A549 (cell line): ENCODE measurements at regions not wholly inside any gene's neighbourhood (a gene's known extent, or its start where the extent isn't known, plus 50 kb on each side); places are given as distances from the start of the nearest gene placed in this dataset.

Source experiments
- ATAC-seq, 2 experiments: fragments of 200-7000 bp in 1 of 2; fragments of >200 bp in 1 of 2; cut with Nextera tagmentation in 1 of 2; cut with Tn5 transposase in 1 of 2; 3 replicates each; pipeline versions ENCODE4 v1.8.0 to v1.9.1; 2018 to 2020; ENCODE audit warnings: mild to moderate bottlenecking in 1 of 2, moderate library complexity in 1 of 2
- CTCF ChIA-PET: fragments of 300-600 bp; sonication (Branson Sonifier 250); formaldehyde crosslinking; extraction: SDS; loops from one replicate; lab custom pipeline; 2021; ENCODE audit warnings: antibody characterized with exemption, inconsistent platforms; lab: Yijun Ruan, JAX
- POLR2A ChIA-PET: fragments of 350-600 bp; formaldehyde crosslinking; extraction: SDS; loops from one replicate; lab custom pipeline; 2021; ENCODE audit warnings: antibody characterized with exemption, inconsistent platforms; lab: Yijun Ruan, JAX
- DNase-seq, 2 experiments: peaks; one replicate each; pipeline versions ENCODE4 v3.0.0 to v3.0.0-alpha.2; 2011 to 2016; ENCODE audit warnings: low read depth in 1 of 2, low spot score in 1 of 2
- FAIRE-seq: peaks from 2 replicates; lab custom pipeline; 2011; peaks lifted over from hg19 to GRCh38; lab: Jason Lieb, UNC
- H3K27ac ChIP-seq, 2 experiments: fragments of >200 bp; sonication (Bioruptor Twin); formaldehyde crosslinking; 3 replicates each; pipeline ENCODE4 v1.5.1; 2016 to 2017
- H3K4me1 ChIP-seq: fragments of >200 bp; sonication (Bioruptor Twin); formaldehyde crosslinking; 3 replicates; pipeline ENCODE4 v1.6.1; 2016
- H3K4me2 ChIP-seq: fragments of >200 bp; sonication (Bioruptor Twin); formaldehyde crosslinking; 3 replicates; pipeline ENCODE4 v1.6.1; 2016
- H3K4me3 ChIP-seq: fragments of >200 bp; sonication (Bioruptor Twin); formaldehyde crosslinking; 3 replicates; pipeline ENCODE4 v1.5.1; 2016
- H3K9me3 ChIP-seq: fragments of >200 bp; sonication (Bioruptor Twin); formaldehyde crosslinking; 3 replicates; pipeline ENCODE4 v1.6.1; 2016
- CBX2 ChIP-seq: fragments of 200-600 bp; sonication (generic); IDR thresholded peaks from 2 replicates; pipeline ENCODE4 v1.6.1; 2016; ENCODE audit warnings: low read depth, mild to moderate bottlenecking, borderline replicate concordance
- CEBPB ChIP-seq, 2 experiments: fragments of >200 bp in 1 of 2; sonication (Bioruptor Twin) in 1 of 2; formaldehyde crosslinking in 1 of 2; IDR thresholded peaks; 2 replicates each; pipeline ENCODE4 v1.6.1; 2012 to 2016
- EHF ChIP-seq: fragments of 250-450 bp; sonication (Bioruptor Pico); IDR thresholded peaks from 2 replicates; pipeline ENCODE4 v1.5.0; 2020; ENCODE audit warnings: mild to moderate bottlenecking
- EHMT2 ChIP-seq: fragments of 200-600 bp; sonication (generic); IDR thresholded peaks from 2 replicates; pipeline ENCODE4 v1.6.1; 2016; ENCODE audit warnings: antibody characterized with exemption, low read depth, mild to moderate bottlenecking, moderate library complexity
- FOSB ChIP-seq: fragments of 250-450 bp; sonication (Bioruptor Pico); IDR thresholded peaks from 2 replicates; pipeline ENCODE4 v1.5.0; 2020; ENCODE audit warnings: mild to moderate bottlenecking, moderate library complexity
- GATA3 ChIP-seq: IDR thresholded peaks from 2 replicates; pipeline ENCODE4 v1.6.1; 2012; ENCODE audit warnings: borderline replicate concordance
- HEYL ChIP-seq: fragments of 250-450 bp; sonication (Bioruptor Pico); IDR thresholded peaks from 2 replicates; pipeline ENCODE4 v1.8.0; 2021; ENCODE audit warnings: mild to moderate bottlenecking, moderate library complexity
- HOXA7 ChIP-seq: fragments of 250-450 bp; sonication (Bioruptor Pico); IDR thresholded peaks from 2 replicates; pipeline ENCODE4 v1.5.0; 2020; ENCODE audit warnings: mild to moderate bottlenecking, moderate library complexity
- JUNB ChIP-seq: fragments of >200 bp; sonication (Bioruptor Twin); formaldehyde crosslinking; IDR thresholded peaks from 2 replicates; pipeline ENCODE4 v1.6.1; 2016
- KDM1A ChIP-seq: fragments of 200-600 bp; sonication (generic); IDR thresholded peaks from 2 replicates; pipeline ENCODE4 v1.6.1; 2016; ENCODE audit warnings: low read depth, mild to moderate bottlenecking
- KDM5A ChIP-seq: fragments of 200-600 bp; sonication (generic); IDR thresholded peaks from 2 replicates; pipeline ENCODE4 v1.6.1; 2016; ENCODE audit warnings: antibody characterized with exemption, mild to moderate bottlenecking
- MAZ ChIP-seq: fragments of 150-350 bp; IDR thresholded peaks from 2 replicates; pipeline ENCODE4 v1.6.1; 2014; ENCODE audit warnings: antibody characterized with exemption, low read depth, low read length, borderline replicate concordance
- MYC ChIP-seq: IDR thresholded peaks from 2 replicates; pipeline ENCODE4 v1.6.1; 2012; ENCODE audit warnings: mild to moderate bottlenecking, inconsistent platforms, low read length, improper control_type of control experiment, borderline replicate concordance
- NFE2L2 ChIP-seq: fragments of 150-350 bp; conservative IDR thresholded peaks from 2 replicates; pipeline ENCODE4 v1.6.1; 2014; ENCODE audit warnings: low read length
- NPAS2 ChIP-seq: fragments of 250-450 bp; sonication (Bioruptor Pico); IDR thresholded peaks from 2 replicates; pipeline ENCODE4 v1.8.0; 2022; ENCODE audit warnings: mild to moderate bottlenecking, moderate library complexity, borderline replicate concordance
- NR3C1 ChIP-seq: fragments of >200 bp; sonication (Bioruptor Twin); formaldehyde crosslinking; IDR thresholded peaks from 3 replicates; pipeline ENCODE4 v1.6.1; 2017
- RARB ChIP-seq: fragments of 250-450 bp; sonication (Bioruptor Pico); IDR thresholded peaks from 2 replicates; pipeline ENCODE4 v1.8.0; 2021; ENCODE audit warnings: mild to moderate bottlenecking, moderate library complexity
- RCOR1 ChIP-seq: fragments of 150-350 bp; IDR thresholded peaks from 2 replicates; pipeline ENCODE4 v1.6.1; 2014; ENCODE audit warnings: antibody characterized with exemption, low read length, low read depth
- SMC3 ChIP-seq: fragments of >200 bp; sonication (Bioruptor Twin); formaldehyde crosslinking; IDR thresholded peaks from 3 replicates; pipeline ENCODE4 v1.6.1; 2018; ENCODE audit warnings: inconsistent platforms
- SREBF2 ChIP-seq: fragments of 450-650 bp; IDR thresholded peaks from 2 replicates; pipeline ENCODE4 v1.6.1; 2014; ENCODE audit warnings: mild to moderate bottlenecking, moderate library complexity
- TFCP2L1 ChIP-seq: fragments of 250-450 bp; sonication (Bioruptor Pico); IDR thresholded peaks from 2 replicates; pipeline ENCODE4 v1.5.0; 2021; ENCODE audit warnings: mild to moderate bottlenecking
- TP53 ChIP-seq: fragments of 250-450 bp; sonication (Bioruptor Pico); IDR thresholded peaks from 2 replicates; pipeline ENCODE4 v1.5.0; 2021; ENCODE audit warnings: mild to moderate bottlenecking, moderate library complexity
- ZFP36 ChIP-seq: fragments of 450-650 bp; IDR thresholded peaks from 2 replicates; pipeline ENCODE4 v1.6.1; 2014; ENCODE audit warnings: borderline replicate concordance; ENCODE audit not compliant: partially characterized antibody
- WGBS: methylation state at CpG from one replicate; pipeline ENCODE4 v1.1.6; 2017; ENCODE audit errors: missing lambda C conversion rate; 5-methylcytosine and 5-hydroxymethylcytosine counted together
- TF ChIP-seq, protein P1 (sequence below): IDR thresholded peaks from 2 replicates; pipeline ENCODE4 v1.6.1; 2012
- TF ChIP-seq, protein P2 (sequence below): fragments of >200 bp; sonication (Bioruptor Twin); formaldehyde crosslinking; IDR thresholded peaks from 2 replicates; pipeline ENCODE4 v1.6.1; 2016
- TF ChIP-seq, protein P3 (sequence below): fragments of >200 bp; sonication (Bioruptor Twin); formaldehyde crosslinking; IDR thresholded peaks from 3 replicates; pipeline ENCODE4 v1.5.1; 2016
- TF ChIP-seq, protein P4 (sequence below): fragments of 250-450 bp; sonication (Bioruptor Pico); IDR thresholded peaks from 2 replicates; pipeline ENCODE4 v1.5.0; 2021; ENCODE audit warnings: mild to moderate bottlenecking, moderate library complexity, borderline replicate concordance

DNA sequence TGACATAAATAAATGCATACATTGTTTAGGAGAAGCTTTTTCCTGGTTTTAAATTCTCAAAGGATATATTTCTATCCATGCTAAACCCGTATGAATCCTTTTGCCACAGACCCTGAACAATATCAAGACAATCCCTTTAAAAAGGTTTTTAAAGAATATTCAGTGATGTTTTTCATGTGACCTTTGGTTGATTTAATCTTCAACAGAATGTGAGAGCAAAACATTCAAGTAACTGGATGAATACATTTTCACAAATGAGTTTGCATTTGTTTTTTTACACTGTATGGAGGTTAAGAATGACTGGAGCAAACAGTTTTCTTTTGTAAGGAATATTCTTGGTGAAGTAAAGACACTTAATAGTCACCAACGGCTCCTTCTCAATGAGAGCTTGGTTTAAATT, 139.4 kb upstream of the CWC22 start:
- Histone ChIP-seq H3K27ac (no peak overlapping the region), H3K4me2 (no peak overlapping the region), H3K9me3 (no peaks in the 10 kb centered on the region), H3K4me1 (no peaks in the 10 kb centered on the region), H3K4me3 (no peak overlapping the region)
- ChIA-PET CTCF (interaction anchor here (1.2 kb wide), 1 partner anchor 21 kb away, joined by 5 read pairs; no protein-coding TSS in a partner anchor), POLR2A (no interaction called here)
- FAIRE-seq (no peak), DNase-seq (no peak), ATAC-seq (no peak)
- no peak for TF ChIP-seq KDM5A
- WGBS: 26% methylated on average over 2 of the region's 2 CpGs

DNA sequence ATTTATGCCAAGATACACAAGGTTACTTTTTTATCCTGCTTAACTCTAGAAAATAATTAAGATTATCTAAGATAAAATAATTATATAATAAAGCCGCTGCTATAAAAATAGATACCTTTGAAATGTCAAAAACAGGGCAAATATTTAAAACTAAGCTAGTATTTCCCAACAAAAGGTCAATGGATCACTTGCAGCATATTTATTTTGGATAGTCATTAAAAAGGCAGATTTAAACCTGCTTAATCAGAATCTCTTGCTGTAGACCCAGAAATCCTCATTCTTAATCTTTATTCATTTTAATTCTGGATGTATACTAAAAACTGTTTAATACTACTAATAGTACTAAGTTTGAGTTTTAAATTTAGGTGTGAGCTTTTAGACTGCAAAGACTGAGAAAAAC, 139.0 kb upstream of the CWC22 start:
- CTCF ChIA-PET: interaction anchor here (1.2 kb wide), 1 partner anchor 20 kb away, joined by 5 read pairs; no protein-coding TSS in a partner anchor
- POLR2A ChIA-PET: no interaction called here

DNA sequence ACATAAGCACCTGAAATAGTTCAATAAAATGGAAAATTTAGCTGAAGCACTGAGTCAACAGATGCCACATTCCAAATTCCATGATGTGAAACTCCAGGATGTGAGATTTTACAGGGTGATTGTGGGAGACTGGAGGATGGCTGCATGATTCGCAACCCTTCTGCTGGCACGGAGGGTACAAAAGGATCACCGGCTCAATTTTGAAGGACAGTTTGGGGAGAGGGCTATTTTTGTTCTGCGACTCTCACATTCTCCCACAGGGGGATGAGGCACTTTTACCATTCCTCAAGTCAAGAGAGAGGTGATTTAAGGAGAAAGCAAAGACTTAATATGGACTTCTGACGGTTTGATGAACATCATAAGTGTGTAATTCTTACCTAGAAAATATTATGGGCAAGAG, 138.1 kb upstream of the CWC22 start:
- no peak for TF ChIP-seq GATA3
- TF ChIP-seq, protein P1, sequence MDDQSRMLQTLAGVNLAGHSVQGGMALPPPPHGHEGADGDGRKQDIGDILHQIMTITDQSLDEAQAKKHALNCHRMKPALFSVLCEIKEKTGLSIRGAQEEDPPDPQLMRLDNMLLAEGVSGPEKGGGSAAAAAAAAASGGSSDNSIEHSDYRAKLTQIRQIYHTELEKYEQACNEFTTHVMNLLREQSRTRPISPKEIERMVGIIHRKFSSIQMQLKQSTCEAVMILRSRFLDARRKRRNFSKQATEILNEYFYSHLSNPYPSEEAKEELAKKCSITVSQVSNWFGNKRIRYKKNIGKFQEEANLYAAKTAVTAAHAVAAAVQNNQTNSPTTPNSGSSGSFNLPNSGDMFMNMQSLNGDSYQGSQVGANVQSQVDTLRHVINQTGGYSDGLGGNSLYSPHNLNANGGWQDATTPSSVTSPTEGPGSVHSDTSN: no peak
- no peak for TF ChIP-seq FOSB (CRISPR knock-in tag)
- TF ChIP-seq HEYL: no peak
- TF ChIP-seq, protein P2, sequence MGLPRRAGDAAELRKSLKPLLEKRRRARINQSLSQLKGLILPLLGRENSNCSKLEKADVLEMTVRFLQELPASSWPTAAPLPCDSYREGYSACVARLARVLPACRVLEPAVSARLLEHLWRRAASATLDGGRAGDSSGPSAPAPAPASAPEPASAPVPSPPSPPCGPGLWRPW: no peak
- TF ChIP-seq NFE2L2: no peak
- no peak for TF ChIP-seq ZFP36
- TF ChIP-seq, protein P3, sequence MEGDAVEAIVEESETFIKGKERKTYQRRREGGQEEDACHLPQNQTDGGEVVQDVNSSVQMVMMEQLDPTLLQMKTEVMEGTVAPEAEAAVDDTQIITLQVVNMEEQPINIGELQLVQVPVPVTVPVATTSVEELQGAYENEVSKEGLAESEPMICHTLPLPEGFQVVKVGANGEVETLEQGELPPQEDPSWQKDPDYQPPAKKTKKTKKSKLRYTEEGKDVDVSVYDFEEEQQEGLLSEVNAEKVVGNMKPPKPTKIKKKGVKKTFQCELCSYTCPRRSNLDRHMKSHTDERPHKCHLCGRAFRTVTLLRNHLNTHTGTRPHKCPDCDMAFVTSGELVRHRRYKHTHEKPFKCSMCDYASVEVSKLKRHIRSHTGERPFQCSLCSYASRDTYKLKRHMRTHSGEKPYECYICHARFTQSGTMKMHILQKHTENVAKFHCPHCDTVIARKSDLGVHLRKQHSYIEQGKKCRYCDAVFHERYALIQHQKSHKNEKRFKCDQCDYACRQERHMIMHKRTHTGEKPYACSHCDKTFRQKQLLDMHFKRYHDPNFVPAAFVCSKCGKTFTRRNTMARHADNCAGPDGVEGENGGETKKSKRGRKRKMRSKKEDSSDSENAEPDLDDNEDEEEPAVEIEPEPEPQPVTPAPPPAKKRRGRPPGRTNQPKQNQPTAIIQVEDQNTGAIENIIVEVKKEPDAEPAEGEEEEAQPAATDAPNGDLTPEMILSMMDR: no peak
- TF ChIP-seq RARB (CRISPR knock-in tag): no peak
- WGBS: 69% methylated on average over 5 of the region's 5 CpGs
- ChIA-PET POLR2A (no interaction called here), CTCF (no interaction called here)
- Histone ChIP-seq H3K27ac (no peak overlapping the region), H3K9me3 (no peaks in the 10 kb centered on the region), H3K4me3 (no peak overlapping the region), H3K4me1 (no peaks in the 10 kb centered on the region), H3K4me2 (no peak overlapping the region)
- DNase-seq: no peak
- ATAC-seq: no peak
- no peak for FAIRE-seq

More for the DNA sequence above, 139.0 kb upstream of the CWC22 start:
- TF ChIP-seq HEYL (no peak), SREBF2 (no peak), JUNB (no peak), RCOR1 (no peak), MYC (no peak), EHF (no peak), NR3C1 (no peak), TFCP2L1 (no peak), HOXA7 (CRISPR knock-in tag) (no peak), CEBPB (IDR thresholded peaks at IDR 0.05) (no peak), NPAS2 (CRISPR knock-in tag) (no peak), CBX2 (no peak), EHMT2 (no peak), NFE2L2 (no peak), TP53 (CRISPR knock-in tag) (no peak), KDM1A (no peak), MAZ (no peak), SMC3 (no peak)
- TF ChIP-seq, protein P4, sequence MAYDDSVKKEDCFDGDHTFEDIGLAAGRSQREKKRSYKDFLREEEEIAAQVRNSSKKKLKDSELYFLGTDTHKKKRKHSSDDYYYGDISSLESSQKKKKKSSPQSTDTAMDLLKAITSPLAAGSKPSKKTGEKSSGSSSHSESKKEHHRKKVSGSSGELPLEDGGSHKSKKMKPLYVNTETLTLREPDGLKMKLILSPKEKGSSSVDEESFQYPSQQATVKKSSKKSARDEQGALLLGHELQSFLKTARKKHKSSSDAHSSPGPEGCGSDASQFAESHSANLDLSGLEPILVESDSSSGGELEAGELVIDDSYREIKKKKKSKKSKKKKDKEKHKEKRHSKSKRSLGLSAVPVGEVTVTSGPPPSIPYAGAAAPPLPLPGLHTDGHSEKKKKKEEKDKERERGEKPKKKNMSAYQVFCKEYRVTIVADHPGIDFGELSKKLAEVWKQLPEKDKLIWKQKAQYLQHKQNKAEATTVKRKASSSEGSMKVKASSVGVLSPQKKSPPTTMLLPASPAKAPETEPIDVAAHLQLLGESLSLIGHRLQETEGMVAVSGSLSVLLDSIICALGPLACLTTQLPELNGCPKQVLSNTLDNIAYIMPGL (CRISPR knock-in tag): no peak
- TF ChIP-seq, protein P1: no peak
- no peak overlapping the region for H3K27ac ChIP-seq
- ATAC-seq (no peak), FAIRE-seq (no peak), DNase-seq (no peak)
- H3K9me3 ChIP-seq: no peaks in the 10 kb centered on the region
- no peak overlapping the region for H3K4me2 ChIP-seq
- 49% methylated on average over 1 of the region's 1 CpG for WGBS
- no peak overlapping the region for H3K4me3 ChIP-seq
- no peaks in the 10 kb centered on the region for H3K4me1 ChIP-seq
